ENCODE measurements at regions not wholly inside any gene's neighbourhood (a gene's known extent, or its start where the extent isn't known, plus 50 kb on each side); places are given as distances from the start of the nearest gene placed in this dataset.

DNA sequence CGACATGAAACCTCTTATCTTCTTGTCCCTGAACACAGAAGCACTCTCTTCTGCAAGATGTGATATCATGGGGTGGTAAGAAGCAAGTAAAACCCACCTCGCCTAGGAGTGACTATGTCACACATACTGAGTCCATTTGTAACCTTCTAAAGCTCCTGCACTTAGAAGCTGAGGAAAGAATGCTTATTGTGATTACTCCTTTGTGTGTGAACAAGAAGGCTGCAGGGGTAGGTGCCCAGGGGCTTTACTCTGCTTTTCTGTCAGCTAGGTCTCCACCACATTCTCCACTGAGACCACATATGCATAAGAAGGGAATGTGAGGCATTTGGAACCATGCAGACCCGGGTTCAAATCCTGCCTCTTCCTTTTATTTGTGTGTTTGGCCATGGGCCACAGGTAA, 144.3 kb downstream of the DMRTA2 start:
- ATAC-seq (replicated peaks) (no peak), DNase-seq (no peak)
- Mint-ChIP-seq H3K36me3 (ENCODE audit: insufficient read depth) (no peaks in the 10 kb centered on the region), H3K27ac (no peak overlapping the region), H3K9me3 (no peaks in the 10 kb centered on the region), H3K4me1 (ENCODE audit: low read depth in 2 of 2) (no peaks in the 10 kb centered on the region), H3K27me3 (peaks cover 40 to 52% of the 10 kb centered on the region in 2 donors), H3K4me3 (no peak overlapping the region)

DNA sequence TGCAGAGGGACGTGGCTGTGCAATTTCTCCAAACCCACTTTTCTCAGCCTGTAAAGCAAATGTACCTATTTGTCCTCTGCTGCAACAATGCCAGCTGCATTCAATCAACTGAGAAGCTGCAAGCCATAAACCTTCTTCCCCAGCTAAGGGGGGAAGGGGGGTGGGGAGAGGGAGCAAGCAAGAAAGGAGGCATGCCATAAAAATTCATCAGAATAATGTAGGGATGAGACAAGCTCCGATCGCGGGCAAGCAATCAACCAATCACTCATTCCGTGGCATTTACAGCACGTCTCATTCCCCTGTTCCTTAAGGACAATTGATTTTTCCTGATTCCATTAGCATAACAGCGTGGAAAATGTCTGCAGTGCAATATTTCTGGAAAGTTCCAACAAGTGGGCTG, 144.8 kb downstream of the DMRTA2 start:
- ATAC-seq (replicated peaks): no peak
- H3K9me3 Mint-ChIP-seq: no peaks in the 10 kb centered on the region
- DNase-seq: no peak
- H3K4me1 Mint-ChIP-seq (ENCODE audit: low read depth in 2 of 2): no peaks in the 10 kb centered on the region
- no peak overlapping the region for H3K27ac Mint-ChIP-seq
- H3K36me3 Mint-ChIP-seq (ENCODE audit: insufficient read depth): no peaks in the 10 kb centered on the region
- no peak overlapping the region for H3K4me3 Mint-ChIP-seq
- peaks cover 37 to 55% of the 10 kb centered on the region in 2 donors for H3K27me3 Mint-ChIP-seq

DNA sequence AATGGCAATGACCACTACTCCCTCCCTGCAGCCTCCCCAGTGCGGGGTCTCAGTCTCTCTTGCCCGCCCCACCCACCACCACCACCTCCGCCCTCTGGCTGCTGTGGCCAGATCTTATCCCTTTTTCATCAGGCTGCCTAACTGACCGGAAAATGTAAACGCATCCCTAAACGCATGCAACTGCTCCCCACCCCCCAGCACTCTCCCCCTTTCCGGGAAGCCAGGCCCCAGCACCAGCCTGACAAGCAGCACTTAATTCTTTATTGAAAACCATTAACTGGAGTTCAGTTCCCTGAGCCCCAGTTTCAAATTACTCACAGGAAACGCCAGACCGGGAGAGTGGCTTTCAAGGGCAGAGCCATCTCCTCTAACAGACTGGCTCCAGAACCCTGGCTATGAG, 147.7 kb downstream of the DMRTA2 start:
- Mint-ChIP-seq H3K36me3 (ENCODE audit: insufficient read depth) (no peaks in the 10 kb centered on the region), H3K9me3 (no peaks in the 10 kb centered on the region), H3K4me1 (ENCODE audit: low read depth in 2 of 2) (no peaks in the 10 kb centered on the region), H3K27ac (no peak overlapping the region), H3K4me3 (no peak overlapping the region), H3K27me3 (peaks cover 31 to 67% of the 10 kb centered on the region in 2 donors)
- ATAC-seq (replicated peaks) (no peak), DNase-seq (no peak)

DNA sequence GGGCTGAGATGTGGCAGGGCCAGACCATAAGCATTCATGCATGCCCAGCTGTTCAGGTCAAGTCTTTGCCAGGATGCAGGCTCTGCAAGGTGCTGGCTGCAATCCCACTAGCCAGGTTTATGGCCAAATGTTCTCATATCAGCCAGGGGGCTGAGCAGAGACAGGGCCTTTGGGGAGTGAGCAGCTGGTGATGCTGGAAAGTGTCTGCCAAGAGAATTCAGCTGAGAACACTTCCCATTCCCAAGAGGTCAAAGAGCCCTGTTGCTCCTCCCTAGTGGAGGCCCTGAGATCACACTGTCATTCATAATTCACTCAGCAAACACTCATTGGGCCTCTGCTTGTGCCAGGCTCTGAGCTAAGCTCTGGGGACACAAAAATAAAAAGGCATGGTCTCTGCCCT, 150.3 kb downstream of the DMRTA2 start:
- Mint-ChIP-seq H3K9me3 (no peaks in the 10 kb centered on the region), H3K27me3 (peaks cover 24 to 67% of the 10 kb centered on the region in 2 donors), H3K4me3 (no peak overlapping the region), H3K36me3 (ENCODE audit: insufficient read depth) (no peaks in the 10 kb centered on the region), H3K4me1 (ENCODE audit: low read depth in 2 of 2) (no peaks in the 10 kb centered on the region), H3K27ac (no peak overlapping the region)
- no peak for DNase-seq
- ATAC-seq (replicated peaks): no peak

DNA sequence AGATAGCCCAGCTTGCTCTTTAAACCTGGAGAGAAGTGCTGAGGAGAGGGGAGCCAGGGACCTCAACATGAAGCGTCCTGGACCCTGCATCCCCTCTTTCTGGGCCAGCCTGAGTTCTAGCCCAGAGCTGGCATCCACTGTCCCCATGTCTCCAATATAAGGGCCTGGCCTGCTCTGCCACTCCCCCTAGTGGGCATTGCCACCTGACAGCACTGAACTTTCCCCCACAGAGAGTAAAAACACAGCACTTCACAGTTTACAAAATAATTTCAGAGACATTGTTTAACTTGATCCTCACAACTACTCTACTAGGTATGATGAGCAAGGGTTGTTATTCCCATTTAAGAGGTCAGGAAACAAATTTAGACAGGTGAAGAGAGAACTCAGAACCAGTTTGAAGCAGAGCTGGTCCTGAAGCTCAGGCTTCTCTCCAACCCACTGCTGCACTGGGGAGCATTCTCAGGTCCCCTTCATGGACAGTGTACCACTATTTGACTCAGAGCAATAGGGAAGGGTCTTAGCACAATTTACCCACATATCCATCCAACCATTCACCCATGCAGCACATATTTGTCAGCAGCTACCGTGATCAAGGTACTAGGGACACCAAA, 151.2 kb downstream of the DMRTA2 start:
- ATAC-seq (replicated peaks) (no peak), DNase-seq (no peak)
- no peaks in the 10 kb centered on the region for H3K4me1 Mint-ChIP-seq (ENCODE audit: low read depth in 2 of 2)
- H3K27me3 Mint-ChIP-seq: peaks cover 24 to 59% of the 10 kb centered on the region in 2 donors
- H3K36me3 Mint-ChIP-seq (ENCODE audit: insufficient read depth): no peaks in the 10 kb centered on the region
- H3K27ac Mint-ChIP-seq: no peak overlapping the region
- H3K9me3 Mint-ChIP-seq: no peaks in the 10 kb centered on the region
- H3K4me3 Mint-ChIP-seq: no peak overlapping the region

DNA sequence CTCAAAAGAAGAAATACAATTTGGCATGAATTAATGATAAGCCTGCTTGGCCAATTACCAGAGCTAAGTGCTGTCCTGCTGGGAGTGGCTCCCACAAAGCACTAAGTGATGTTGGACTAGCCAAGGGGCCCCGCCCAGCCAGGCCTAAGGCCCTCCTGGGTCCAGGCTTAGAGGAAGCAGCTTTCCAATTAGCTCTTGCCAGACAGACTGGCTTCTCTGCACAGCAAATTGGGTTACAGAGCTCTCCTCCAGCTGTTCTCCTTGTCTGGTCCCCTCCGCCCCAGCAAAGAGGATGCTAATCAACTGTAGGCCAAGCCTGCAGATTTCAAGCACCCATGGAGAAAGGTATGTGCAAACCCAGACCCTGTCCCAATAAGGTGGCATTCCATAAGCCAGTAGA, 151.9 kb downstream of the DMRTA2 start:
- no peak for ATAC-seq (replicated peaks)
- H3K36me3 Mint-ChIP-seq (ENCODE audit: insufficient read depth): no peaks in the 10 kb centered on the region
- H3K4me1 Mint-ChIP-seq (ENCODE audit: low read depth in 2 of 2): no peaks in the 10 kb centered on the region
- no peak for DNase-seq
- H3K4me3 Mint-ChIP-seq: no peak overlapping the region
- no peak overlapping the region for H3K27ac Mint-ChIP-seq
- no peaks in the 10 kb centered on the region for H3K9me3 Mint-ChIP-seq
- peaks cover 17 to 52% of the 10 kb centered on the region in 2 donors for H3K27me3 Mint-ChIP-seq

DNA sequence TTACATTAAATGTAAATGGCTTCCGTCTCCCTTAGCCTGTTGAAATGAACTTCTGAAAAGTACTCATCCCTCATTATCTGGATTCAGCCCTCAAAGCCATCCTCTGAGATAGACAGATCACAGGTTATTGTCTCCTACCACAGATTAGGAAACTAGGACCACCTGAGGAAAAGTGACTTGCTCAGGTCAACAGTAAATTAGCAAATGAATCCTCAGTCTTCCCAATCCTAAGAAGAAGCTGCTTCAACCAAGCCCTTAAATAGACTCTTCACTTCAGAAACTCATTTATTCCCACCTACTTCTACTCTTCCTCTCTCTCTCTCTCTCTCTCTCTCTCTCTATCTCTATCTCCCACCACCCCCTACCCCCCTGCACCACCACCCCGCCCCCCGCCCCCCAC, 152.3 kb downstream of the DMRTA2 start:
- Mint-ChIP-seq H3K27ac (no peak overlapping the region), H3K4me1 (ENCODE audit: low read depth in 2 of 2) (no peaks in the 10 kb centered on the region), H3K36me3 (ENCODE audit: insufficient read depth) (no peaks in the 10 kb centered on the region), H3K27me3 (peaks cover 14 to 48% of the 10 kb centered on the region in 2 donors), H3K9me3 (no peaks in the 10 kb centered on the region), H3K4me3 (no peak overlapping the region)
- DNase-seq: no peak
- ATAC-seq (replicated peaks): no peak

DNA sequence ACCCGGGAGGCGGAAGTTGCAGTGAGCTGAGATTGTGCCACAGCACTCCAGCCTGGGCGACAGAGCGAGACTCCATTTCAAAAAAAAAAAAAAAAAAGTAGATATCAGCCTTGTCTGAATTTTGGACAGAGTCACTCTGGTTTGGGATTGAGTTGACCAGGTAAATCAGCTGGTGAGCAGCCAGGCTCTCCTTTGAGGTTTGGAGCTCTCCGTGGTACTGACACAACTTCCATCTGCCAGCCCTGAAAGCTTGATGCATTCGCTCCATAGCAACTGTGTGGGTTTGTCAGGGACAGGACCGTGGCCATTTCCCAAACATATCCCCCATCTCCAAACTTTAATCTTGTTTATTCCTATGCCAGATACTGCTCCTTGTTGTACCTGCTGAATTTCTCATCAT, 155.2 kb downstream of the DMRTA2 start:
- DNase-seq: no peak
- Mint-ChIP-seq H3K36me3 (ENCODE audit: insufficient read depth) (peaks cover 2% of the 10 kb centered on the region), H3K9me3 (no peaks in the 10 kb centered on the region), H3K27me3 (peaks cover 16 to 36% of the 10 kb centered on the region in 2 donors), H3K4me3 (no peak overlapping the region), H3K4me1 (ENCODE audit: low read depth in 2 of 2) (no peaks in the 10 kb centered on the region), H3K27ac (no peak overlapping the region)
- no peak for ATAC-seq (replicated peaks)

DNA sequence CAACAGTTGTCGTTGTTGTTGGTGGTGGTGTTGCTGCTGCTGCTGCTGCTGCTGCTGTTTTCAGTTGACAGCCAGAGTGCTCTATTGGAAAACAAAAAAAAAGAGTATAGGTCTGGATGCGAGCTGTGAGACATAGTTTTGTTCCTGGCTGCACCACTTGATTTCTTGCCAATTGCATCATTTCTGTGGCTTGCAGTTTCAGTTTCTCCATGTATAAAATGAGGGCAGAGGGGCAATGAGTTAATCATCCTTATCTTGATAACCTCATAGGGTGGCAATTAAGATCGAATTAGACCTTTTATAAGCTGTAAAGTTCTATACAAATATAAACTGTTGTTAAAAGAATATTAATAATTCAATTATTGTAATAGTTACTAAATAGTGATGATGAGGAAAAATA, 156.7 kb downstream of the DMRTA2 start:
- no peaks in the 10 kb centered on the region for H3K9me3 Mint-ChIP-seq
- H3K4me3 Mint-ChIP-seq: no peak overlapping the region
- no peak for DNase-seq
- H3K36me3 Mint-ChIP-seq (ENCODE audit: insufficient read depth): peaks cover 2% of the 10 kb centered on the region
- no peak overlapping the region for H3K27ac Mint-ChIP-seq
- H3K27me3 Mint-ChIP-seq: peaks cover 19 to 26% of the 10 kb centered on the region in 2 donors
- no peaks in the 10 kb centered on the region for H3K4me1 Mint-ChIP-seq (ENCODE audit: low read depth in 2 of 2)
- no peak for ATAC-seq (replicated peaks)

DNA sequence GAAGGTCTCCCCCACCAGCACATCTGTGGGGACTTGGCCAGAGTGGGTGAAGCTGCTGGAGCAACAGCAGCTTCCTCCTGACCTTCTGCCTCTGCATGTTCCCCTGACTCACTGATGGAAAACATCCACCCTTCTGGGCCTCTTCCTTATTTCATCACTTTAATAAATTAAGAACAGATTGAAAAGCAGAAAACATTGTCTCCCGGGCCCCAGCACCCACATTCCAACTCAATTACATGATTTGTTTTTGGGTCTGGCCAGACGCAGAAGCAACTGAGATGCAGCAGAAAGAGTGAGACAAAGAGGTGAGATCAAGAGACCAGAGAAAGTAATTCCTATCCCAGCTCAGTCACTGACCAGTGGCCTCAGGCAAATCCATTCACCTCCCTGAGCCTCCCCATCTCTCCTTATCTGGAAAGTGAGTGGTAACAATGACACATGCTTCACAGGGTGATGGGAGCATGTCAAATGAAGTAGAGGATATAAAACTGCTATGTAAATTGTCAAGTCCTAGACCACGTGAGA, 157.1 kb downstream of the ELAVL4 start:
- Mint-ChIP-seq H3K4me3 (no peak overlapping the region), H3K4me1 (ENCODE audit: low read depth in 2 of 2) (no peaks in the 10 kb centered on the region), H3K27ac (no peak overlapping the region), H3K36me3 (ENCODE audit: insufficient read depth) (peaks cover 2% of the 10 kb centered on the region), H3K27me3 (peaks cover 19 to 27% of the 10 kb centered on the region in 2 donors), H3K9me3 (no peaks in the 10 kb centered on the region)
- no peak for DNase-seq
- no peak for ATAC-seq (replicated peaks)

DNA sequence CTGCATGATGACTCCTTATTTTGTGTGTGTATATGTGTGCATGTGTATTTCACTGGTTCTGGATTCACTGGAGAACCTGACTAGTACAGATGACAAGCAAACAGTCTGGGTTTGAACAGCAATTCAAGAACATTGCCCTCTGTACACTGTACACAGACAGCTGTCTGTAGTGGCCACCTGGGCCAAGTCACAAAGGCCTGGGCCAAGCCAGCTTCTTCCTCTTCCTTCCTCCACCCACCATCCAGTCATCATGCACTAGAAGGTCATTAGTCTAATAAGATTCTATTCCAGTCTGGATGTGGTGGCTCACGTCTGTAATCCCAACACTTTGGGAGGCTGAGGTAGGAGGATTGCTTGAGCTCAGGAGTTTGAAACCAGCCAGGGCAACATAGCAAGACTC, 155.9 kb downstream of the ELAVL4 start:
- DNase-seq (no peak), ATAC-seq (replicated peaks) (no peak)
- H3K4me1 Mint-ChIP-seq (ENCODE audit: low read depth in 2 of 2): no peaks in the 10 kb centered on the region
- H3K9me3 Mint-ChIP-seq: no peaks in the 10 kb centered on the region
- H3K27me3 Mint-ChIP-seq: peaks cover 19 to 27% of the 10 kb centered on the region in 2 donors
- no peak overlapping the region for H3K4me3 Mint-ChIP-seq
- peaks cover 2% of the 10 kb centered on the region for H3K36me3 Mint-ChIP-seq (ENCODE audit: insufficient read depth)
- no peak overlapping the region for H3K27ac Mint-ChIP-seq

DNA sequence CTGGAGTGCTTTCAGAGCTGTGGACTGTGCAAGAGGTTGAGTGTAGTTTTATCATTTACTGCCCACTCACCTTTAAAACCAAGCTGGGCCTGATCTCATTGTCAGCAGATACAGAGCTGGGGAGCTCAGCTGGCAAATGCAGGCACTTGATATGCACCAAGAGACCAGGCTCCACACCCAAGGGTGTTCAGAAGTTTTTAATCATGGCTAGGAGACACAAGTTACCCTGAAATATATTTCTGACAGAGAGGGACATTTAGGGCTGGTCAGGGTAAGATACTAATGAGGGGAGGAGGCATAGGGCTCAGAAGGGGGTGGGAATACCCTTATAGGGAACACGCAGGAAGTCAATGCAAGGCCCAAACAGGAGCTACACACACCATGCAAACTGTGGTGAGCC, 153.7 kb downstream of the ELAVL4 start:
- H3K27ac Mint-ChIP-seq: no peak overlapping the region
- H3K36me3 Mint-ChIP-seq (ENCODE audit: insufficient read depth): peaks cover 2% of the 10 kb centered on the region
- no peaks in the 10 kb centered on the region for H3K4me1 Mint-ChIP-seq (ENCODE audit: low read depth in 2 of 2)
- peaks cover 19 to 20% of the 10 kb centered on the region in 2 donors for H3K27me3 Mint-ChIP-seq
- H3K4me3 Mint-ChIP-seq: no peak overlapping the region
- ATAC-seq (replicated peaks) (no peak), DNase-seq (no peak)
- no peaks in the 10 kb centered on the region for H3K9me3 Mint-ChIP-seq

DNA sequence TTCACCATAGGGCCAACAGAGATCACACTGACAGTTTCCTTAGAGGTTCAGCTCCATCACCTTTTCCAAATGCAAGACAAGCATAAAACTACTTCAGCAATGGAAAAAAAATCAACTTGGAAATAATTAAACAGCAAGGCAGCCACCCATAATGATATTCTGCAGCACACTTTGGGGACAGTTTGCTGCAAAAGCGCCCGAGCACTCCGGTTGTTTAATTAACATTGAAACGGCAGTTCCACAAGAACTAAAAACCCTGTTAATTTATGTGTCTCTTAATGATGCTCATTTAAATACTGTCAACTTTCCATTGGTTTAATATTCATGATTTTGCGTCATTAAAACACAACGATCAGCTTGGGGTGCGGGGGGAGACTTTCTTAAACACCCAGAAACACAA, 153.2 kb downstream of the ELAVL4 start:
- peaks cover 19 to 20% of the 10 kb centered on the region in 2 donors for H3K27me3 Mint-ChIP-seq
- no peak overlapping the region for H3K4me3 Mint-ChIP-seq
- H3K4me1 Mint-ChIP-seq (ENCODE audit: low read depth in 2 of 2): no peaks in the 10 kb centered on the region
- no peak overlapping the region for H3K27ac Mint-ChIP-seq
- ATAC-seq (replicated peaks) (no peak), DNase-seq (no peak)
- H3K36me3 Mint-ChIP-seq (ENCODE audit: insufficient read depth): peaks cover 2% of the 10 kb centered on the region
- no peaks in the 10 kb centered on the region for H3K9me3 Mint-ChIP-seq

DNA sequence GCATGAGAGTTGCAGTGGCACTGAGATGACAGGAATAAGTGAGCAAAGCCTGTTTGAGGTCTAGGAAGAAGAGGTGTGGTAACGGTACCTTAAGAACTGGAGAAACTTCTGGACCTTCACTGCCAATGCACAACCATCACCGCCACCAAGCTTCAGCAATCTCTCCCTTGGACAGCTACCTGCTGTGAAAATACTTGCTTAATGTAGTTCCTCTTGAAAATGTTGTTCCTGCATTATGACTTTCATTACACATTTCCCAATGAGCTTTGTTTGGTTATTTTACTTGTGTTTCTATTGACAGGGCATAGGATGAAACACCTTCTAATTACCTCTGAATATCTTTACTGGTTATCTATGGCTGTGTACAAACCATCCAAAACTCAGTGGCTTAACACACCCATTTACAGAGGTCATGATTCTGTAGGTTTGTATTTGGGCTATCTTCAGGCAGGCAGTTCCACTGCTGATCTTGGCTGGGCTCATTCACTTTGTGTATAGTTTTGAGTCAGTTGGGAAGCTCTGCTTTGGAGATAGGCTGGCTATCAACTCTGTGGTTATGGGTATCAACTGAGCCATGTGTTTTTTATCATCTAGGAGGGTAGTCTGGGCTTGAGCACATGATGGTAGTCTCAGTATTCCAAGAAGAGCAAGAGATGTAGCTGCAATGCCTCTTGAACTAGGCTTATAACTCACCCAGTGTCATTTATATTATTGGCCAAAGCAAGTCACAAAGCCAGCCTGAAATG, 149.4 kb downstream of the ELAVL4 start:
- Mint-ChIP-seq H3K4me1 (ENCODE audit: low read depth in 2 of 2) (no peaks in the 10 kb centered on the region), H3K36me3 (ENCODE audit: insufficient read depth) (no peaks in the 10 kb centered on the region), H3K27me3 (peaks cover 9 to 12% of the 10 kb centered on the region in 2 donors), H3K9me3 (no peaks in the 10 kb centered on the region), H3K27ac (no peak overlapping the region), H3K4me3 (no peak overlapping the region)
- no peak for DNase-seq
- no peak for ATAC-seq (replicated peaks)

Data from effector memory CD8-positive, alpha-beta T cell (primary cell).